Glutamatergic neuron (in vitro differentiated cells): ENCODE measurements at regions not wholly inside any gene's neighbourhood (a gene's known extent, or its start where the extent isn't known, plus 50 kb on each side); places are given as distances from the start of the nearest gene placed in this dataset.

Source experiments
- DNase-seq: peaks from one replicate; pipeline ENCODE4 v3.0.0; 2022
- H3K27ac Mint-ChIP-seq: one replicate; pipeline ENCODE4 v1.8.0; 2020; ENCODE audit warnings: mild to moderate bottlenecking, mixed read lengths, inconsistent platforms; ENCODE audit not compliant: unreplicated experiment
- H3K27me3 Mint-ChIP-seq: one replicate; pipeline ENCODE4 v1.8.0; 2020; ENCODE audit warnings: mild to moderate bottlenecking, moderate library complexity, mixed read lengths, inconsistent platforms; ENCODE audit not compliant: unreplicated experiment
- H3K36me3 Mint-ChIP-seq: one replicate; pipeline ENCODE4 v1.8.0; 2020; ENCODE audit warnings: mild to moderate bottlenecking, mixed read lengths, inconsistent platforms; ENCODE audit not compliant: unreplicated experiment
- H3K4me1 Mint-ChIP-seq: one replicate; pipeline ENCODE4 v1.8.0; 2020; ENCODE audit warnings: mild to moderate bottlenecking, low read depth, mixed read lengths, inconsistent platforms; ENCODE audit not compliant: unreplicated experiment
- H3K4me3 Mint-ChIP-seq: one replicate; pipeline ENCODE4 v1.8.0; 2020; ENCODE audit warnings: mild to moderate bottlenecking, mixed read lengths, inconsistent platforms; ENCODE audit not compliant: unreplicated experiment
- H3K9me3 Mint-ChIP-seq: one replicate; pipeline ENCODE4 v1.8.0; 2020; ENCODE audit warnings: mild to moderate bottlenecking, moderate library complexity, mixed read lengths, inconsistent platforms; ENCODE audit not compliant: unreplicated experiment
- CTCF ChIP-seq: fragments of 200-600 bp; sonication (generic); IDR thresholded peaks from one replicate; pipeline ENCODE4 v1.5.0; 2021; ENCODE audit not compliant: partially characterized antibody, unreplicated experiment

GRCh38 chr6:87921034-87921433 is 126.6 kb upstream of the SPACA1 start:
- Mint-ChIP-seq H3K27me3 (peaks cover 11% of the 10 kb centered on the region), H3K4me1 (peaks cover 53% of the 10 kb centered on the region), H3K27ac (no peak overlapping the region), H3K36me3 (peaks cover 6% of the 10 kb centered on the region), H3K4me3 (no peak overlapping the region), H3K9me3 (peaks cover 16% of the 10 kb centered on the region)
- TF ChIP-seq CTCF = no peak
- no peak for DNase-seq

GRCh38 chr6:87920245-87920644 is 127.4 kb upstream of the SPACA1 start:
- no peak for DNase-seq
- Mint-ChIP-seq H3K27ac (no peak overlapping the region), H3K4me3 (no peak overlapping the region), H3K4me1 (peaks cover 47% of the 10 kb centered on the region), H3K36me3 (peaks cover 6% of the 10 kb centered on the region), H3K9me3 (peaks cover 13% of the 10 kb centered on the region), H3K27me3 (peaks cover 11% of the 10 kb centered on the region)
- no peak for TF ChIP-seq CTCF

DNA sequence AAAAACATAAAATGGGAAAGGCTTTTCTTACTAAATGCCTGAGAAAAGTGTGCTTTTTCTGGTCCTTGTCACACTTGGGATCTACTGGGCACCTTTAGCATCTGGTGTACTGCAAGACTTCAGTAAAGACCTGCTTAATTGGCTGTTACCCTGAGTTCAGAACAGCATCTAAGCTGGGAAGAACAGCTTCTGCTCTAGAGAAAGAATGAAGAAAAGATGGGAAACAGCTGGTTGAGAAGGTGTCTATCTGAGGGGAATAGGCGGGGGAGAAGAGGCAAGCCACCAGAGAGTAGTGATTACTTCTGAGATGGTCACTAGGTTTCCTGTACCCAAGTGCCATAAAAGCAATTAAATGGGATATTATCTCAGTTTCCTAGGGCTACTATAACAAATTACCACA is 128.2 kb upstream of the SPACA1 start:
- no peak overlapping the region for H3K4me3 Mint-ChIP-seq
- no peak for DNase-seq
- H3K36me3 Mint-ChIP-seq = peaks cover 6% of the 10 kb centered on the region

DNA sequence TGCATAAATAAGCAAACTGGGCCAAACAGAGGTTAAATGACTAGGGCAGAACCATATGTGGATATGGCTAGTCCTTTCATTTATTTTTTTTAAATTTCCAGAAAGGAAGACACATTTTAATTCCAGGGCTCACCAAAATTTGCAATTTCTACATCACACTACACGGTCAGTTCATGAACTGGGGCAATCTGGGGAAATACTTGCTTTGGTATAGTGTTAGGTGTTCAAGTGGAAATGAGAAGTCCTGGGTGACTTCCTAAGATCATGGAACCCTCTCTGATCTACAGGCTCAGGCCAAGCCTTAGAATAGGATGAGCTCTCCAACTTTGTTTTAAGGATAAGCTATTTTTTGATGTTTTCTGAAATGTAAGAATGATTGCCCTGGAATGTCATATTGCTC is 128.6 kb upstream of the SPACA1 start:
- H3K27ac Mint-ChIP-seq = no peak overlapping the region
- peaks cover 8% of the 10 kb centered on the region for H3K9me3 Mint-ChIP-seq
- H3K4me3 Mint-ChIP-seq = no peak overlapping the region
- H3K4me1 Mint-ChIP-seq = peaks cover 41% of the 10 kb centered on the region
- peaks cover 6% of the 10 kb centered on the region for H3K36me3 Mint-ChIP-seq
- DNase-seq = no peak
- no peak for TF ChIP-seq CTCF
- peaks cover 4% of the 10 kb centered on the region for H3K27me3 Mint-ChIP-seq

More for the DNA sequence above, 128.2 kb upstream of the SPACA1 start:
- peaks cover 42% of the 10 kb centered on the region for H3K4me1 Mint-ChIP-seq
- H3K27me3 Mint-ChIP-seq = peaks cover 5% of the 10 kb centered on the region
- H3K9me3 Mint-ChIP-seq = peaks cover 9% of the 10 kb centered on the region
- no peak overlapping the region for H3K27ac Mint-ChIP-seq
- no peak for TF ChIP-seq CTCF

DNA sequence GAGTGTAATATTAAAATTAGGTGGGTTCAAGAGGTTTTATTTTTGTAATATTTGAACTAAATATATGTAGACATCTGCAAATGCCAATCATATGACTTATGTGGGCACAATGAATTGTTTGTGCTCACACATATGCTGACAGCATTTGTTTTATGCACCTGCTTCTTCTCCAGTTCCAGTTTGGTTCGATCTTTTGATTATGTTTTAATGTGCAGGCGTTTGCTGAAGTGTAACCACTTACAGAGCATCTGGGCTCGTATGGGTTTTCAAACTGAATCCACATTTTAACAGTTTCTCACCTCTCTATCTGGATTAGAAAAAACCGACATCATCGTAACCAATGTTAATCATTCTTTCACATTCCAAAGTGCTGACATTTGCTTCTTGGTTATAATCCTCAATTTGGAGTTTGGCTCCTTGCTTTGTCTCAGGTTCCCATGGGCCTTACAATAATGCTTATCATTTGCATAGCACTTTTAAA is 129.1 kb upstream of the SPACA1 start:
- no peak overlapping the region for H3K27ac Mint-ChIP-seq
- H3K4me1 Mint-ChIP-seq = peaks cover 40% of the 10 kb centered on the region
- no peak for TF ChIP-seq CTCF
- H3K27me3 Mint-ChIP-seq = peaks cover 4% of the 10 kb centered on the region
- peaks cover 6% of the 10 kb centered on the region for H3K36me3 Mint-ChIP-seq
- H3K9me3 Mint-ChIP-seq = peaks cover 4% of the 10 kb centered on the region
- H3K4me3 Mint-ChIP-seq = no peak overlapping the region
- DNase-seq = no peak
